Right lobe of liver (tissue), 4 donors: ENCODE measurements at regions not wholly inside any gene's neighbourhood (a gene's known extent, or its start where the extent isn't known, plus 50 kb on each side); places are given as distances from the start of the nearest gene placed in this dataset.

Experiments
- POLR2A ChIP-seq: fragments of 450-650 bp; IDR thresholded peaks from one replicate; pipeline ENCODE4 v1.6.1; 2017; ENCODE audit warnings: antibody characterized with exemption, mild to moderate bottlenecking
- TF ChIP-seq, protein P1 (sequence below), 4 donors: fragments of 200-600 bp in 3 of 4; fragments of 450-650 bp in 1 of 4; IDR thresholded peaks; one replicate each; pipeline versions ENCODE4 v1.5.1 to v1.8.0; 2016 to 2022; ENCODE audit warnings: antibody characterized with exemption in 4 of 4, mild to moderate bottlenecking in 2 of 4
- donor health status: DM: no; HTN: no; CAD: no.
- donor health status: DM: no; HTN: no; CAD: no.
- donor health status: DM: no; HTN: yes; CAD: no.

DNA sequence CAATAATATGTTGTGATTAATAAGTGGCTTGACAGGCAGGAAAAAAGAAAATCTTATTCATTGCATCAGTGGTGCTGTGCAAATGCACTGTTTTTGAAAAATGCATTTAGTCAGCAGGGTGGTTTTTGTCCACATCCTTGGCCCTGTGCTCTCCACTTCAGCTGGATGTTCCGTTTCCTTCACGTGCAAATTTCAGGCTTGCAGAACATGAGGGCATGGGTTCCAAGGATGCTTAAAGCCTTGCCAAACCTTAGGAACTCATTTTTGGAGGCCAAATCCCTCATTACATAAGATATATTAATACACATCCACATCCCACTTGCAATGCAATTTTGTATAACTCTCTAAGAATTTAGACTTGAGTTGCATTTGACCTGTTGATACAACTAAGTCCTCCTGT is 410.1 kb downstream of the PRDM2 start:
- TF ChIP-seq, protein P1, sequence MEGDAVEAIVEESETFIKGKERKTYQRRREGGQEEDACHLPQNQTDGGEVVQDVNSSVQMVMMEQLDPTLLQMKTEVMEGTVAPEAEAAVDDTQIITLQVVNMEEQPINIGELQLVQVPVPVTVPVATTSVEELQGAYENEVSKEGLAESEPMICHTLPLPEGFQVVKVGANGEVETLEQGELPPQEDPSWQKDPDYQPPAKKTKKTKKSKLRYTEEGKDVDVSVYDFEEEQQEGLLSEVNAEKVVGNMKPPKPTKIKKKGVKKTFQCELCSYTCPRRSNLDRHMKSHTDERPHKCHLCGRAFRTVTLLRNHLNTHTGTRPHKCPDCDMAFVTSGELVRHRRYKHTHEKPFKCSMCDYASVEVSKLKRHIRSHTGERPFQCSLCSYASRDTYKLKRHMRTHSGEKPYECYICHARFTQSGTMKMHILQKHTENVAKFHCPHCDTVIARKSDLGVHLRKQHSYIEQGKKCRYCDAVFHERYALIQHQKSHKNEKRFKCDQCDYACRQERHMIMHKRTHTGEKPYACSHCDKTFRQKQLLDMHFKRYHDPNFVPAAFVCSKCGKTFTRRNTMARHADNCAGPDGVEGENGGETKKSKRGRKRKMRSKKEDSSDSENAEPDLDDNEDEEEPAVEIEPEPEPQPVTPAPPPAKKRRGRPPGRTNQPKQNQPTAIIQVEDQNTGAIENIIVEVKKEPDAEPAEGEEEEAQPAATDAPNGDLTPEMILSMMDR (IDR thresholded peaks at IDR 0.05): no peak
- no peak for TF ChIP-seq POLR2A
